ENCODE measurements at regions not wholly inside any gene's neighbourhood (a gene's known extent, or its start where the extent isn't known, plus 50 kb on each side); places are given as distances from the start of the nearest gene placed in this dataset.

GRCh38 chr11:15707194-15707593 is 592.5 kb downstream of the INSC start:
- DNase-seq (peak in 2 of 3 donors; percentile 25 to 51), ATAC-seq (peak; percentile 19 to 48 (median 34))
- H3K9me3 ChIP-seq = no peaks in the 10 kb centered on the region
- H3K27ac ChIP-seq = peak overlapping the region in 2 of 3 donors; percentile 47 to 64
- TF ChIP-seq, protein P1, sequence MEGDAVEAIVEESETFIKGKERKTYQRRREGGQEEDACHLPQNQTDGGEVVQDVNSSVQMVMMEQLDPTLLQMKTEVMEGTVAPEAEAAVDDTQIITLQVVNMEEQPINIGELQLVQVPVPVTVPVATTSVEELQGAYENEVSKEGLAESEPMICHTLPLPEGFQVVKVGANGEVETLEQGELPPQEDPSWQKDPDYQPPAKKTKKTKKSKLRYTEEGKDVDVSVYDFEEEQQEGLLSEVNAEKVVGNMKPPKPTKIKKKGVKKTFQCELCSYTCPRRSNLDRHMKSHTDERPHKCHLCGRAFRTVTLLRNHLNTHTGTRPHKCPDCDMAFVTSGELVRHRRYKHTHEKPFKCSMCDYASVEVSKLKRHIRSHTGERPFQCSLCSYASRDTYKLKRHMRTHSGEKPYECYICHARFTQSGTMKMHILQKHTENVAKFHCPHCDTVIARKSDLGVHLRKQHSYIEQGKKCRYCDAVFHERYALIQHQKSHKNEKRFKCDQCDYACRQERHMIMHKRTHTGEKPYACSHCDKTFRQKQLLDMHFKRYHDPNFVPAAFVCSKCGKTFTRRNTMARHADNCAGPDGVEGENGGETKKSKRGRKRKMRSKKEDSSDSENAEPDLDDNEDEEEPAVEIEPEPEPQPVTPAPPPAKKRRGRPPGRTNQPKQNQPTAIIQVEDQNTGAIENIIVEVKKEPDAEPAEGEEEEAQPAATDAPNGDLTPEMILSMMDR (IDR thresholded peaks at IDR 0.05) = no peak
- TF ChIP-seq POLR2A (IDR thresholded peaks at IDR 0.05) = no peak
- H3K27me3 ChIP-seq = no peaks in the 10 kb centered on the region
- intact Hi-C loops (cut with DNase I) = no loop called here
- peaks cover 0 to 36% (median 14%) of the 10 kb centered on the region in 4 donors for H3K4me1 ChIP-seq
- WGBS (ENCODE audit: insufficient coverage, low coverage, low lambda C conversion rate, missing lambda C conversion rate) = 33% methylated on average over 1 of the region's 1 CpG
- no peak overlapping the region for H3K4me3 ChIP-seq
- H3K36me3 ChIP-seq = no peaks in the 10 kb centered on the region

- Histone ChIP-seq H3K9me3 (no peaks in the 10 kb centered on the region), H3K27ac (peak overlapping the region in 2 of 3 donors; percentile 47 to 64), H3K4me3 (no peak overlapping the region), H3K4me1 (peaks cover 0 to 36% (median 14%) of the 10 kb centered on the region in 4 donors), H3K36me3 (no peaks in the 10 kb centered on the region), H3K27me3 (no peaks in the 10 kb centered on the region)
- ATAC-seq = peak; percentile 89 to 95 (median 91)
- intact Hi-C loops (cut with DNase I) = no loop called here
- TF ChIP-seq, protein P1 (IDR thresholded peaks at IDR 0.05) = peak in 3 of 4 donors; percentile 5 to 35 (median 29)
- TF ChIP-seq POLR2A (IDR thresholded peaks at IDR 0.05) = no peak
- peak; percentile 84 to 90 (median 89) for DNase-seq
- WGBS (ENCODE audit: insufficient coverage, low coverage, low lambda C conversion rate, missing lambda C conversion rate) = 5% methylated on average over 2 of the region's 2 CpGs
Measured at GRCh38 chr11:15707971-15708370, 593.2 kb downstream of the INSC start.

DNA sequence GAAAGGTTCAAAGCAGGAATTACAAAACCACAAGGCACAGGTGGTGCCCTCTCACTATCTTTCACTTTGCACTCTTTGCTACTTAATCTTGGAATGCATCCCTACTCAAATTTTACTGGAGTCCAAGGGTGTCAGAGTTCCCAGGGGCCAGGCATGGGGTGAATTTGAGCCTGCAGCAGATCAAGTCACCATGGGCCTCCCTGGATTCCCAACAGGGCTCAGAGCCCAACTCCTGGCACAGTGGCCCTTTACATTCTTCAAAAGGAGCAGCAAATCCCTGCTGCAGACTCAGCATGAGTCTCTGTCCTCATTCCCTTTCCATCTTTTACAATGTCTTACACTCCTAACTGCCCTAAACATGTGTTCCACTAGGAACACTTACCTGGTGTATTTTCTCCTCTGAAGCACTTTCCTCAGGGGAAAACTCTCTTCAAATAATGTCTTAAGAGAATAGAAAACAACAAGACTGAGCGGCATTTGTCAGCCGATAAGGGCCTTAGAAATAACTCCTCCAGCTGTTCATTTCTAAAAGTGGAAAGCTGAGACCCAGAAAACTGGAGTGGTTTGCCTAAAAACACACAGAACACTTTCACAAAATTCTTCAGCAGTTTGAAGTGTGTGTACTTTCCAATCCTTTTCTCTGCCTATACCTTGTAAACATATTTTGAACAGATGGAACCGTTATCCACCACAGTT is 596.0 kb downstream of the INSC start:
- Histone ChIP-seq H3K4me3 (no peak overlapping the region), H3K27ac (no peak overlapping the region), H3K36me3 (no peaks in the 10 kb centered on the region), H3K27me3 (no peaks in the 10 kb centered on the region), H3K9me3 (no peaks in the 10 kb centered on the region), H3K4me1 (peaks cover 0 to 25% (median 11%) of the 10 kb centered on the region in 4 donors)
- TF ChIP-seq, protein P1 (IDR thresholded peaks at IDR 0.05) = no peak
- TF ChIP-seq POLR2A (IDR thresholded peaks at IDR 0.05) = no peak
- ATAC-seq (peak in 3 of 4 donors; percentile 4 to 38 (median 7)), DNase-seq (no peak)
- 50% methylated on average over 1 of the region's 3 CpGs for WGBS (ENCODE audit: insufficient coverage, low coverage, low lambda C conversion rate, missing lambda C conversion rate)
- intact Hi-C loops (cut with DNase I) = no loop called here

GRCh38 chr11:15711311-15711710 is 596.6 kb downstream of the INSC start:
- no peak overlapping the region for H3K27ac ChIP-seq
- TF ChIP-seq, protein P1 (IDR thresholded peaks at IDR 0.05) = no peak
- no peak for TF ChIP-seq POLR2A (IDR thresholded peaks at IDR 0.05)
- WGBS (ENCODE audit: insufficient coverage, low coverage, low lambda C conversion rate, missing lambda C conversion rate) = 60% methylated on average over 1 of the region's 2 CpGs
- no peak for DNase-seq
- no peaks in the 10 kb centered on the region for H3K27me3 ChIP-seq
- H3K36me3 ChIP-seq = no peaks in the 10 kb centered on the region
- H3K9me3 ChIP-seq = no peaks in the 10 kb centered on the region
- ATAC-seq = no peak
- intact Hi-C loops (cut with DNase I) = no loop called here
- no peak overlapping the region for H3K4me3 ChIP-seq
- H3K4me1 ChIP-seq = peaks cover 0 to 25% (median 11%) of the 10 kb centered on the region in 4 donors

Measured in right lobe of liver (tissue), 6 donors.